Mucosa of descending colon (tissue), 3 donors: ENCODE measurements at regions not wholly inside any gene's neighbourhood (a gene's known extent, or its start where the extent isn't known, plus 50 kb on each side); places are given as distances from the start of the nearest gene placed in this dataset.

ENCODE experiments used
- ATAC-seq: fragments of 200-7000 bp; cut with Tn5 transposase; one replicate; pipeline ENCODE4 v1.9.1; 2020; ENCODE audit warnings: mild to moderate bottlenecking, moderate library complexity
- DNase-seq, 3 donors: peaks; one replicate each; pipeline ENCODE4 v3.0.0-alpha.2; 2020
- H3K36me3 ChIP-seq: fragments of 200-600 bp; one replicate; pipeline ENCODE4 v1.8.0; 2021; ENCODE audit warnings: low read depth, mild to moderate bottlenecking
- H3K4me1 ChIP-seq: fragments of 200-600 bp; one replicate; pipeline ENCODE4 v1.8.0; 2021; ENCODE audit warnings: low read depth, mild to moderate bottlenecking
- H3K4me3 ChIP-seq: fragments of 200-600 bp; one replicate; pipeline ENCODE4 v1.8.0; 2021; ENCODE audit warnings: mild to moderate bottlenecking
- H3K9me3 ChIP-seq: fragments of 200-600 bp; one replicate; pipeline ENCODE4 v1.8.0; 2021; ENCODE audit warnings: mild to moderate bottlenecking
- CTCF ChIP-seq: fragments of 200-600 bp; IDR thresholded peaks from one replicate; pipeline ENCODE4 v1.8.0; 2022; ENCODE audit warnings: antibody characterized with exemption, mild to moderate bottlenecking
- intact Hi-C, 2 donors: fragments of 100-400 bp; cut with DNase I in 1 of 2; cut with micrococcal nuclease in 1 of 2; formaldehyde crosslinking; loops; one replicate each; pipeline versions ENCODE4 v1.11.0 to v1.11.1; 2022; cut with DNase I, micrococcal nuclease
- donor health status: DM: no; HTN: no; CAD: no; lungs with moderate emphysema.
- donor health status: DM: no; HTN: no; CAD: no.
- donor health status: DM: no; HTN: yes; CAD: no.

- intact Hi-C loops, result no loop called here
- ATAC-seq (no peak), DNase-seq (no peak)
- TF ChIP-seq CTCF, result no peak
- H3K9me3 ChIP-seq, result no peaks in the 10 kb centered on the region
- no peaks in the 10 kb centered on the region for H3K4me1 ChIP-seq
- no peaks in the 10 kb centered on the region for H3K36me3 ChIP-seq
- no peak overlapping the region for H3K4me3 ChIP-seq
Observed at GRCh38 chr15:60259469-60259868, 138.3 kb downstream of the ANXA2 start.

GRCh38 chr15:60264088-60264487 lies 133.7 kb downstream of the ANXA2 start:
- Histone ChIP-seq H3K4me3 (no peak overlapping the region), H3K36me3 (no peaks in the 10 kb centered on the region), H3K9me3 (no peaks in the 10 kb centered on the region), H3K4me1 (no peaks in the 10 kb centered on the region)
- no peak for DNase-seq
- no peak for TF ChIP-seq CTCF
- intact Hi-C loops, result no loop called here
- no peak for ATAC-seq

GRCh38 chr15:60264566-60264965 lies 133.2 kb downstream of the ANXA2 start:
- Histone ChIP-seq H3K9me3 (no peaks in the 10 kb centered on the region), H3K4me1 (no peaks in the 10 kb centered on the region), H3K36me3 (no peaks in the 10 kb centered on the region), H3K4me3 (no peak overlapping the region)
- no peak for TF ChIP-seq CTCF
- ATAC-seq (no peak), DNase-seq (no peak)
- intact Hi-C loops, result no loop called here

GRCh38 chr15:60265057-60265456 lies 132.7 kb downstream of the ANXA2 start:
- H3K36me3 ChIP-seq, result no peaks in the 10 kb centered on the region
- intact Hi-C loops, result no loop called here
- TF ChIP-seq CTCF, result no peak
- DNase-seq (no peak), ATAC-seq (no peak)
- H3K4me1 ChIP-seq, result no peaks in the 10 kb centered on the region
- no peak overlapping the region for H3K4me3 ChIP-seq
- H3K9me3 ChIP-seq, result no peaks in the 10 kb centered on the region

- H3K36me3 ChIP-seq, result no peaks in the 10 kb centered on the region
- no peaks in the 10 kb centered on the region for H3K4me1 ChIP-seq
- TF ChIP-seq CTCF, result no peak
- H3K4me3 ChIP-seq, result no peak overlapping the region
- ATAC-seq, result no peak
- intact Hi-C loops, result no loop called here
- peaks cover 10% of the 10 kb centered on the region for H3K9me3 ChIP-seq
- no peak for DNase-seq
Observed at GRCh38 chr15:60272623-60273022, 125.2 kb downstream of the ANXA2 start.

GRCh38 chr15:60275624-60276023 lies 122.2 kb downstream of the ANXA2 start:
- Histone ChIP-seq H3K4me1 (no peaks in the 10 kb centered on the region), H3K4me3 (no peak overlapping the region), H3K9me3 (peaks cover 10% of the 10 kb centered on the region), H3K36me3 (no peaks in the 10 kb centered on the region)
- intact Hi-C loops, result no loop called here
- no peak for TF ChIP-seq CTCF
- DNase-seq, result no peak
- ATAC-seq, result no peak
